Astrocyte (in vitro differentiated cells and primary cell): ENCODE measurements at regions not wholly inside any gene's neighbourhood (a gene's known extent, or its start where the extent isn't known, plus 50 kb on each side); places are given as distances from the start of the nearest gene placed in this dataset.

Experiments used
- CTCF ChIP-seq: IDR thresholded peaks from 2 replicates; pipeline ENCODE4 v1.5.1; 2011; ENCODE audit warnings: low read depth, mild to moderate bottlenecking, inconsistent platforms, low read length, moderate library complexity; ENCODE audit not compliant: insufficient read depth
- EZH2 ChIP-seq: IDR thresholded peaks from 2 replicates; pipeline ENCODE4 v1.6.1; 2012; ENCODE audit warnings: mild to moderate bottlenecking, low read length, inconsistent platforms; ENCODE audit not compliant: insufficient read depth

GRCh38 chr2:116491292-116491691 lies 1323.2 kb upstream of the DDX18 start:
- no peak for TF ChIP-seq CTCF
- TF ChIP-seq EZH2, result no peak
